OCI-LY1 (cell line): ENCODE measurements at regions not wholly inside any gene's neighbourhood (a gene's known extent, or its start where the extent isn't known, plus 50 kb on each side); places are given as distances from the start of the nearest gene placed in this dataset.

Experiments used
- H2AFZ ChIP-seq: fragments of 200-600 bp; sonication (generic), shearing (Covaris generic); 2 replicates; pipeline ENCODE4 v1.6.0; 2014; ENCODE audit warnings: antibody characterized with exemption, mild to moderate bottlenecking, low read length
- H3F3A ChIP-seq: fragments of 200-600 bp; sonication (generic), shearing (Covaris generic); 2 replicates; pipeline ENCODE4 v1.6.0; 2014; ENCODE audit warnings: mild to moderate bottlenecking, antibody characterized with exemption, low read length, moderate library complexity; ENCODE audit not compliant: insufficient read depth
- H3K27ac ChIP-seq: fragments of 200-600 bp; sonication (generic); 2 replicates; pipeline ENCODE4 v1.5.1; 2014; ENCODE audit warnings: low read length, mixed run types, mild to moderate bottlenecking, low read depth; ENCODE audit not compliant: poor library complexity, severe bottlenecking
- H3K27me3 ChIP-seq: fragments of 200-600 bp; sonication (generic); 2 replicates; pipeline ENCODE4 v1.6.0; 2014; ENCODE audit warnings: antibody characterized with exemption, mild to moderate bottlenecking, low read length, moderate library complexity; ENCODE audit not compliant: insufficient read depth
- H3K36me3 ChIP-seq: fragments of 200-600 bp; sonication (generic); 2 replicates; pipeline ENCODE4 v1.6.1; 2014; ENCODE audit warnings: mild to moderate bottlenecking, antibody characterized with exemption, low read length, moderate library complexity, mixed read lengths; ENCODE audit not compliant: insufficient read depth
- H3K4me1 ChIP-seq: fragments of 200-600 bp; sonication (generic); 2 replicates; pipeline ENCODE4 v1.5.1; 2014; ENCODE audit warnings: mild to moderate bottlenecking, low read length, moderate library complexity; ENCODE audit not compliant: insufficient read depth, severe bottlenecking
- H3K4me2 ChIP-seq: fragments of 200-600 bp; sonication (generic), shearing (Covaris generic); 2 replicates; pipeline ENCODE4 v1.6.1; 2014; ENCODE audit warnings: low read length
- H3K4me3 ChIP-seq: fragments of 200-600 bp; sonication (generic); 2 replicates; pipeline ENCODE4 v1.5.1; 2014; ENCODE audit warnings: low read length, low read depth, mild to moderate bottlenecking, mixed read lengths; ENCODE audit not compliant: poor library complexity, severe bottlenecking
- H3K79me2 ChIP-seq: fragments of 200-600 bp; shearing (Covaris generic); 2 replicates; pipeline ENCODE4 v1.6.1; 2016; ENCODE audit warnings: mixed run types, low read length, mixed read lengths; ENCODE audit not compliant: insufficient read depth
- H3K9ac ChIP-seq: fragments of 200-600 bp; sonication (generic), shearing (Covaris generic); 2 replicates; pipeline ENCODE4 v1.6.1; 2014; ENCODE audit warnings: mild to moderate bottlenecking, low read length, mixed read lengths
- H3K9me2 ChIP-seq: fragments of 200-600 bp; sonication (generic), shearing (Covaris generic); 2 replicates; pipeline ENCODE4 v1.6.1; 2014; ENCODE audit warnings: low read depth, mild to moderate bottlenecking, low read length, mixed read lengths
- H3K9me3 ChIP-seq: fragments of 200-600 bp; shearing (Covaris generic); 2 replicates; pipeline ENCODE4 v1.6.1; 2014; ENCODE audit warnings: low read length, mixed read lengths
- H4K20me1 ChIP-seq: fragments of 200-600 bp; sonication (generic), shearing (Covaris generic); 2 replicates; pipeline ENCODE4 v1.6.0; 2016; ENCODE audit warnings: mild to moderate bottlenecking, low read length; ENCODE audit not compliant: insufficient read depth
- EZH2 ChIP-seq: fragments of 200-600 bp; sonication (generic), shearing (Covaris generic); IDR thresholded peaks from 2 replicates; pipeline ENCODE4 v1.8.0; 2017; ENCODE audit warnings: borderline replicate concordance, mixed run types, mild to moderate bottlenecking, antibody characterized with exemption, low read length, moderate library complexity, mixed read lengths
- TF ChIP-seq, protein P1 (sequence below): fragments of 200-600 bp; sonication (generic), shearing (Covaris generic); IDR thresholded peaks from 2 replicates; pipeline ENCODE4 v1.5.1; 2017; ENCODE audit warnings: mild to moderate bottlenecking, antibody characterized with exemption, low read length, moderate library complexity, mixed read lengths

DNA sequence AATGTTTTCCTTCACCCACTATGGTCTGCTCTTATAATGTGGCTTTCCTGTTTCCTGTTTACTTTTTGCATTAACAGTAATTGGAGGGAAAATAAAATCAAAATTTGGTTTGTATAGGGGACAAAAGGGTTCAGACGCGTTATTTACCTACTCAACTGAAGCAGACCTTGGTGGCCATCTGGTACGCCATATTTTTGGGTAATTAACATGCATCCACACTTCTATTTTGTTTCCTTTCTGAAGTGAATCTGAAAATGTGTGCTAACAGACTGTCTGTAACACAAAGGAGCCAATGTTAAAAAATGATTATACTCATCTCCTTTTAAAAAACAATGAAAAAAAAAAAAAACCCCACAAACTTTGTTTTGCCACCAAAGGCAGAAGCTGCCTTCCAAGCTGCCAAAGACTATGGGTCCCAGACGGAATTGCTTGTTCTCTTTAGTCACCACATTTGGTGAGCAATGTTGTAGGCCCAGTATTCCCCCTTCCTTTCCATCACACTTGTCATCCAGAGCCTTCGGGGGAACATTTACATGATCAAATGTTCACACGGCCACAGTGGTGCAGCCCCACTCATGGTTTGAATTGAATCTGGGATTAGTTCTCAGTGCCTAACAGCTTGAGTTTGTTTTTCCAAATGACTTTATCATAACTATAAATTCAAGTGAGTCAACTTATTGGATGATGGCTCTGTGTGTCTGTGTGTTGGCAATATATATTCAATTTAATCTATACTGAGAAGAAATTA lies 323.7 kb upstream of the CD180 start:
- Histone ChIP-seq H3K9me2 (no peaks in the 10 kb centered on the region), H3K9me3 (no peaks in the 10 kb centered on the region), H3K36me3 (no peaks in the 10 kb centered on the region), H3K27ac (no peak overlapping the region), H2AFZ (no peak overlapping the region), H3K4me1 (no peaks in the 10 kb centered on the region), H3K9ac (no peak overlapping the region), H3F3A (no peaks in the 10 kb centered on the region), H3K4me2 (no peak overlapping the region), H3K79me2 (no peaks in the 10 kb centered on the region), H3K4me3 (no peak overlapping the region), H4K20me1 (no peaks in the 10 kb centered on the region), H3K27me3 (no peaks in the 10 kb centered on the region)
- no peak for TF ChIP-seq EZH2
- TF ChIP-seq, protein P1, sequence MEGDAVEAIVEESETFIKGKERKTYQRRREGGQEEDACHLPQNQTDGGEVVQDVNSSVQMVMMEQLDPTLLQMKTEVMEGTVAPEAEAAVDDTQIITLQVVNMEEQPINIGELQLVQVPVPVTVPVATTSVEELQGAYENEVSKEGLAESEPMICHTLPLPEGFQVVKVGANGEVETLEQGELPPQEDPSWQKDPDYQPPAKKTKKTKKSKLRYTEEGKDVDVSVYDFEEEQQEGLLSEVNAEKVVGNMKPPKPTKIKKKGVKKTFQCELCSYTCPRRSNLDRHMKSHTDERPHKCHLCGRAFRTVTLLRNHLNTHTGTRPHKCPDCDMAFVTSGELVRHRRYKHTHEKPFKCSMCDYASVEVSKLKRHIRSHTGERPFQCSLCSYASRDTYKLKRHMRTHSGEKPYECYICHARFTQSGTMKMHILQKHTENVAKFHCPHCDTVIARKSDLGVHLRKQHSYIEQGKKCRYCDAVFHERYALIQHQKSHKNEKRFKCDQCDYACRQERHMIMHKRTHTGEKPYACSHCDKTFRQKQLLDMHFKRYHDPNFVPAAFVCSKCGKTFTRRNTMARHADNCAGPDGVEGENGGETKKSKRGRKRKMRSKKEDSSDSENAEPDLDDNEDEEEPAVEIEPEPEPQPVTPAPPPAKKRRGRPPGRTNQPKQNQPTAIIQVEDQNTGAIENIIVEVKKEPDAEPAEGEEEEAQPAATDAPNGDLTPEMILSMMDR: no peak

DNA sequence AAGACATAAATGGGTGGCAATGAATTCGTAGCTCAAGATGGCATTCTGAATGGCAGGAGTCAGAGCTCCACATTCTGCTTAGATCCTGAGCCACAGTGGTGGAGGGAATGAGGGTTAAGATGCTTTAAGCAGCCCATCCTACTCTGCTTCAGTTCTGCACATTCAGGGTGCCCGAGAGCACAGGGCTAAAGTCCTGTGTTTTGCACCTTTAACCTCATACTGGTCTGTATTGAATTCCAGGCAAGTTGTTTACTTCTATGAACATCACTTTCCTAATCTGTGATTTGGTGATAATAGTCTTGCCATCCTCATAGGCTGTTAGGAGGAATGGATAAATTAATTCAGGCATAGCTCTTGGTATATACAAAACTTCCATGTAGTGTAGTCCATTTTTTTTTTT lies 321.6 kb upstream of the CD180 start:
- no peaks in the 10 kb centered on the region for H3K36me3 ChIP-seq
- H3K4me1 ChIP-seq: no peaks in the 10 kb centered on the region
- H3F3A ChIP-seq: no peaks in the 10 kb centered on the region
- H3K9me2 ChIP-seq: no peaks in the 10 kb centered on the region
- no peak overlapping the region for H2AFZ ChIP-seq
- H3K27ac ChIP-seq: no peak overlapping the region
- no peaks in the 10 kb centered on the region for H3K9me3 ChIP-seq
- H3K79me2 ChIP-seq: no peaks in the 10 kb centered on the region
- no peak overlapping the region for H3K4me2 ChIP-seq
- no peaks in the 10 kb centered on the region for H3K27me3 ChIP-seq
- H3K9ac ChIP-seq: no peak overlapping the region
- TF ChIP-seq, protein P1: no peak
- no peak for TF ChIP-seq EZH2
- no peaks in the 10 kb centered on the region for H4K20me1 ChIP-seq
- H3K4me3 ChIP-seq: no peak overlapping the region

DNA sequence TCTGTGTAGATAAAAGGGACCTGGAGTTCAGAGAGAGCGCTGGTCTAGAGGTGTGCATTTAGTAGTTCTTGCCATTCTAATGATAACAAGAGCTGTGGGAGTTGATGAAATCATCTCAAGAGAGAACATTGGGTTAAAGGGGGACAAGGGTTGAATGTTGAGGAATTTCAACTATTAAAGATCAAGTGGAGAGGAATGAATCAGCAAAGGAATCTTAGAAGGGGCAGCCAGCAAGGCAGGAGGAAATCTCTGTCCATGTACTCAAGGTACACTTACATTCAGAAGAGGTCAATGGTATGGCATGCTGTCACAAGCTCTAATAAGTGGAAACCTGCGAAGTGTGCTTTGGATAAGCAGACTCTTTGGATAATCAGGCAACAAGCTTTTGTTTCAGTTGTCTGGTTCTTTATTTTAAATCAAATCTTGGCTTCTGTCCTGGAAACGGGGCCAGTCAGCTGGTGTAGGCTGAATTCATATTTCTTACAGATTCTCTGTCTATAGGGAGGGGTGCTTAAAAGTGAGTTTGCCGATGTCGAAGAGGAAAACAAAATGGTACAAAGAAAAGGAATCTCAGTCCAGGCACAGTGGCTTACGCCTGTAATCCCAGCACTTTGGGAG lies 320.5 kb upstream of the CD180 start:
- H3K9me2 ChIP-seq: no peaks in the 10 kb centered on the region
- no peak overlapping the region for H2AFZ ChIP-seq
- H3F3A ChIP-seq: no peaks in the 10 kb centered on the region
- H3K4me1 ChIP-seq: no peaks in the 10 kb centered on the region
- no peak overlapping the region for H3K4me2 ChIP-seq
- no peaks in the 10 kb centered on the region for H3K36me3 ChIP-seq
- H3K27me3 ChIP-seq: no peaks in the 10 kb centered on the region
- H3K27ac ChIP-seq: no peak overlapping the region
- H3K4me3 ChIP-seq: no peak overlapping the region
- H4K20me1 ChIP-seq: no peaks in the 10 kb centered on the region
- TF ChIP-seq, protein P1: no peak
- no peak for TF ChIP-seq EZH2
- no peaks in the 10 kb centered on the region for H3K9me3 ChIP-seq
- H3K9ac ChIP-seq: no peak overlapping the region
- H3K79me2 ChIP-seq: no peaks in the 10 kb centered on the region
